Chondrocyte (in vitro differentiated cells): ENCODE measurements at regions not wholly inside any gene's neighbourhood (a gene's known extent, or its start where the extent isn't known, plus 50 kb on each side); places are given as distances from the start of the nearest gene placed in this dataset.

ENCODE experiments used
- DNase-seq: peaks from one replicate; pipeline ENCODE4 v3.0.0; 2021; ENCODE audit warnings: mixed read lengths, low spot score
- H3K27ac Mint-ChIP-seq: one replicate; pipeline ENCODE4 v1.8.0; 2021; ENCODE audit warnings: mild to moderate bottlenecking, moderate library complexity, mixed read lengths; ENCODE audit not compliant: unreplicated experiment
- H3K27me3 Mint-ChIP-seq: 2 replicates; pipeline ENCODE4 v1.8.0; 2021; ENCODE audit warnings: low read depth, mixed read lengths
- H3K36me3 Mint-ChIP-seq: 2 replicates; pipeline ENCODE4 v1.8.0; 2021; ENCODE audit warnings: low read depth, mixed read lengths
- H3K4me1 Mint-ChIP-seq: 2 replicates; pipeline ENCODE4 v1.8.0; 2021; ENCODE audit warnings: low read depth, mild to moderate bottlenecking, mixed read lengths
- H3K4me3 Mint-ChIP-seq: one replicate; pipeline ENCODE4 v1.8.0; 2021; ENCODE audit warnings: mild to moderate bottlenecking, moderate library complexity, mixed read lengths; ENCODE audit not compliant: unreplicated experiment
- H3K9me3 Mint-ChIP-seq: 2 replicates; pipeline ENCODE4 v1.8.0; 2021; ENCODE audit warnings: low read depth, mixed read lengths
- CTCF ChIP-seq: fragments of 200-600 bp; sonication (generic); IDR thresholded peaks from 2 replicates; pipeline ENCODE4 v1.5.0; 2021; ENCODE audit warnings: antibody characterized with exemption, mild to moderate bottlenecking, moderate library complexity

- Mint-ChIP-seq H3K36me3 (no peaks in the 10 kb centered on the region), H3K9me3 (no peaks in the 10 kb centered on the region), H3K27me3 (no peaks in the 10 kb centered on the region), H3K4me3 (no peak overlapping the region), H3K27ac (no peak overlapping the region), H3K4me1 (peaks cover 27% of the 10 kb centered on the region)
- no peak for TF ChIP-seq CTCF
- no peak for DNase-seq
Observed at GRCh38 chr13:40492511-40492910, 173.9 kb downstream of the FOXO1 start.

GRCh38 chr13:40494513-40494912, 171.9 kb downstream of the FOXO1 start:
- no peak for DNase-seq
- Mint-ChIP-seq H3K36me3 (no peaks in the 10 kb centered on the region), H3K4me3 (no peak overlapping the region), H3K27ac (no peak overlapping the region), H3K9me3 (no peaks in the 10 kb centered on the region), H3K27me3 (no peaks in the 10 kb centered on the region), H3K4me1 (peaks cover 27% of the 10 kb centered on the region)
- TF ChIP-seq CTCF, result no peak

- Mint-ChIP-seq H3K9me3 (no peaks in the 10 kb centered on the region), H3K4me1 (peaks cover 25% of the 10 kb centered on the region), H3K27me3 (no peaks in the 10 kb centered on the region), H3K36me3 (no peaks in the 10 kb centered on the region), H3K4me3 (no peak overlapping the region), H3K27ac (no peak overlapping the region)
- no peak for DNase-seq
- TF ChIP-seq CTCF, result no peak
Observed at GRCh38 chr13:40494946-40495620, 171.4 kb downstream of the FOXO1 start.

- peaks cover 25% of the 10 kb centered on the region for H3K4me1 Mint-ChIP-seq
- DNase-seq, result no peak
- no peaks in the 10 kb centered on the region for H3K36me3 Mint-ChIP-seq
- TF ChIP-seq CTCF, result no peak
- no peak overlapping the region for H3K4me3 Mint-ChIP-seq
- H3K27ac Mint-ChIP-seq, result no peak overlapping the region
- no peaks in the 10 kb centered on the region for H3K27me3 Mint-ChIP-seq
- H3K9me3 Mint-ChIP-seq, result no peaks in the 10 kb centered on the region
Observed at GRCh38 chr13:40495621-40496001, 170.8 kb downstream of the FOXO1 start.

- H3K36me3 Mint-ChIP-seq, result no peaks in the 10 kb centered on the region
- TF ChIP-seq CTCF, result no peak
- H3K27ac Mint-ChIP-seq, result no peak overlapping the region
- no peak overlapping the region for H3K4me3 Mint-ChIP-seq
- no peaks in the 10 kb centered on the region for H3K9me3 Mint-ChIP-seq
- H3K4me1 Mint-ChIP-seq, result peaks cover 25% of the 10 kb centered on the region
- H3K27me3 Mint-ChIP-seq, result no peaks in the 10 kb centered on the region
- no peak for DNase-seq
Observed at GRCh38 chr13:40496035-40496810, 170.2 kb downstream of the FOXO1 start.
